ENCODE measurements at regions not wholly inside any gene's neighbourhood (a gene's known extent, or its start where the extent isn't known, plus 50 kb on each side); places are given as distances from the start of the nearest gene placed in this dataset.

- no peak for TF ChIP-seq CTCF (IDR thresholded peaks at IDR 0.05)
- TF ChIP-seq POLR2A (IDR thresholded peaks at IDR 0.05): no peak
- no peak for TF ChIP-seq POLR2AphosphoS5 (IDR thresholded peaks at IDR 0.05)
Observed at GRCh38 chr20:39103305-39103704, 141.2 kb downstream of the DHX35 start.

Measured in stomach (tissue), 4 donors.